ENCODE measurements at regions not wholly inside any gene's neighbourhood (a gene's known extent, or its start where the extent isn't known, plus 50 kb on each side); places are given as distances from the start of the nearest gene placed in this dataset.

DNA sequence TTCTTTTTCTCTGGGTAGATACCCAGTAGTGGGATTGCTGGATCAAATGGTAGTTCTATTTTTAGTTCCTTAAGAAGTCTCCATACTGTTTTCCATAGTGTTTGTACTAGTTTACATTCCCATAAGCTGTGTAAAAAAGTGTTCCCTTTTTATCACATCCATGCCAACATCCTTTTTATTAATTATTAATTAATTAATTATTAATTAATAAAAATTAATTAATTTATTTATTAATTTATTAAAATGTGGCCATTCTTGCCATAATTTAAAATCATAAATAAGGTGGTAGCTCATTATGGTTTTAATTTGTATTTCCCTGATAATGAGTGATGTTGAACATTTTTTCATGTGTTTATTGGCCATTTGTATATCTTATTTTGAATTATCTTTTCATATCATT, 173.9 kb upstream of the FOXN2 start:
- DNase-seq (ENCODE audit: low spot score): no peak

DNA sequence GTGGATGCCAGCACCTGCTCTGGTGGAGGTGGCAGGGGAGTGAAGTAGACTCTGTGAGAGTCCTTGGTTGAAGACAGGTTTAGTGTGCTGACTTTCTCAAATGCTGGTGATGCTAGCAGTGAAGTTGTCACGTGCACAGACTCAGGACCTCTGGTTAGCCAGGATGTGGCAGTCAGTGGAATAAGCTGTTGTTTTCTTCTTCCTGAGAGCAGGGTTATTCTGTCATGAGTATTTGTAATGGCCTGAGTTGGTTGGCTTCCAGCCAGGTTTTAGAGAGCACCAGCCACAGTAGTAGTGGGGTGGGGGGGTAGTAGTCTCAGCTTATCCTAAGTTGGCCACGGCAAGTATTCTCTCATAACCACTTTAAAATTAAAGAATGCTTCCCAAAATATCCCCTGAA, 169.7 kb upstream of the FOXN2 start:
- no peak for DNase-seq (ENCODE audit: low spot score)

- no peak for DNase-seq (ENCODE audit: low spot score)
Measured at GRCh38 chr2:48145845-48146452, 168.5 kb upstream of the FOXN2 start.

DNA sequence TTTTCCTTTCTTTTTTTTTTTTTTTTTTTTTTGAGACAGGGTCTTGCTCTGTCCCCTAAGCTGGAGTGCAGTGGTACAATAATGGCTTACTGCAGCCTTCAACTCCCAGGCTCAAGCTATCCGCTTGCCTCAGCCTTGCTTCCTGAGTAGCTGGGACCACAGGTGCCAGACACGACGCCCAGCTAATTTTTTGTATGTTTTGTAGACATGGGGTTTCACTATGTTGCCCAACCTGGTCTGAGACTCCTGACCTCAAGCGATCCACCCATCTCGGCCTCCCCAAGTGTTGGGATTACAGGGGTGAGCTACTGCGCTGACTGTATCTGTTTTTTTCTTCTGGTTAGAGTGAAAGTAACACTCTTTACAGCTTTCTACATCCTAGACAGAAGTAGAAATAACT, 167.9 kb upstream of the FOXN2 start:
- no peak for DNase-seq (ENCODE audit: low spot score)

DNA sequence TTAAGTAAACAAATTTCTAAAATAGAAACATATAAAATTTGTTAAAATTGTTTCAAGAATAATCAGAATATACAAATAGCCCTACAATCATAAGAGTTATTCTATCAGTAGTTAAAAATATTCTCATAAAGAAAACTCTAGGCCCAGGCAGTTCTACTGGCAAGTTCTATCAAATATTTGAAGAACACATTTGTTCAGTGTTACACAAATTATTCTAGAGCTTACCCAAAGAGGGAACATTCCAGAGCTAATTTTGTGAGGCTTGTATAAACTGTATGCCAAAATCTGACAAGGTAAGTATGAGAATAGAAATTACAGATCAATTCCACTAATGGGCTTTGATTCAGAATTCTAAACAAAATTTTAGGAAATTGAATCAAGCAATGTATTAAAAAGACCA, 166.8 kb upstream of the FOXN2 start:
- DNase-seq (ENCODE audit: low spot score): no peak

GRCh38 chr2:48148841-48149430, 165.5 kb upstream of the FOXN2 start:
- DNase-seq (ENCODE audit: low spot score): no peak

DNA sequence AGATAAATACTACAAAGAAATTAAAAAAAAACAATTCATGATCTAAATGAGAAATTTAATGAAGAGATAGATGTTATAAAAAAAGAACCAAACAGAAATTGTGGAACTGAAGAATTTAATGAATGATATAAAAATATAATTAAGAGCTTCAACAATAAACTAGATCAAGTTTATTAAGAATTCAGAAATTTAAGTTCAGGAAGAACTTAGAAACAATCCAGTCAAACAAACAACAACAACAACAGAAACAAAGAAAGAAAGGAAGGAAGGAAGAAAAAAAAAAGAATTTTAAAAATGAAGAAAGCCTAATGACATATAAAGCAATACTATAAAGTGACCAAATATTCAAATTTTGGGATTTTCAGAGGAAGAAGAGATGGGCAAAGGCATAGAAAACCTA, 157.3 kb upstream of the FOXN2 start:
- no peak for DNase-seq (ENCODE audit: low spot score)

- DNase-seq (ENCODE audit: low spot score): no peak
Measured at GRCh38 chr2:48161628-48162027, 152.9 kb upstream of the FOXN2 start.

DNA sequence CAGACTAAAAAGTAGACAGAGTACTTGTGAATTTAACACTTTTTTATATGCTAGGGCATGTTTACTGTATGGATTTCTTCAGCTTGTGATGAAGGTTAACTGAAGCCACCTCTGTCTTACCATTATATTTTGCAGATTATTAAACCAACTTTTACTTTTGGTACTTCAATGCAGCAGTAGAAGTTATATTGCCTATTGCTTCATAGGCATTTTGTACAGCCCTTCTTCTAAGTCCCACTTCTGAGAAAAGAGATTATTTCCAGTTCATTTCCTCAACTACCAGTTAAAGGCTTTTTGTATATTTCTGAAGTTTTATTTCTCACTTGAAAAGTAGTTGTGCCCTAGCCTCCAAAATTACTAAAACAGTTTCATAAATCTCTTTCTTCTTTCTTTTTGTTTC, 151.7 kb upstream of the FOXN2 start:
- no peak for DNase-seq (ENCODE audit: low spot score)

GRCh38 chr2:48165070-48165753, 149.3 kb upstream of the FOXN2 start:
- no peak for DNase-seq (ENCODE audit: low spot score)

- DNase-seq (ENCODE audit: low spot score): no peak
Measured at GRCh38 chr2:48169141-48169592, 145.3 kb upstream of the FOXN2 start.

GRCh38 chr2:48170281-48170680, 144.2 kb upstream of the FOXN2 start:
- DNase-seq (ENCODE audit: low spot score): no peak

DNA sequence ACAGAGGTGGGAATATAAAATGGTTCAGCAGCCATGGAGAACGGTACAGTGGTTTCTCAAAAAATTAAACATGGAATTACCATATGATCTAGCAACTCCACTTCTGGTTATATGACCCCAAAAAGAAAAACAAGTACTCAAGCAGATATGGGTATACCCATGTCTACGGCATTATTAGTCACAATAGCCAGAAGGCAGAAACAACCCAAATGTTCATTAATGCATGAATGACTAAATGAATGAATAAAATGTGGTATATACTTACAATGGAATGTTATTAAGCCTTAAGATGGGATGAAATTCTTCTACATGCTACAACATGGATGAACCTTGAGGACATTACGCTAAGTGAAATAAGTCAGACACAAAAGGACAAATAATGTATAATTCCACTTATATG, 141.3 kb upstream of the FOXN2 start:
- no peak for DNase-seq (ENCODE audit: low spot score)

GRCh38 chr2:48174503-48174902, 140.0 kb upstream of the FOXN2 start:
- no peak for DNase-seq (ENCODE audit: low spot score)

GRCh38 chr2:48175254-48175653, 139.2 kb upstream of the FOXN2 start:
- DNase-seq (ENCODE audit: low spot score): no peak

DNA sequence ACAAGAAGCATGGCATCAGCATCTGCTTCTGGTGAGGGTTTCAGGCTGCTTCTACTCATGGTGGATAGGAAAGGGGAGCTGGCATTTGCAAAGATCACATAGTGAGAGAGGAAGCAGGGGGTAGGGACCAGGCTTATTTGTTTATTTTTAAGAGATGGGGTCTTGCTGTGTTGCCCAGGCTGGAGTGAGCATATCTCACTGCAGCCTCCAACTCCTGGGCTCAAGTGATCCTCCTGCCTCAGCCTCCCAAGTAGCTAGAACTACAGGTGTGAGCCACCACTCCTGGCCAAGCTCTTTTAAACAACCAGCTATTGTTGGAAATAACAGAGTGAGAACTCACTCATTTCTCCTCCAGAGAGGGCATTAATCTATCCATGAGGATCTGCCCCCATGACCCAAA, 138.8 kb upstream of the FOXN2 start:
- DNase-seq (ENCODE audit: low spot score): no peak

DNA sequence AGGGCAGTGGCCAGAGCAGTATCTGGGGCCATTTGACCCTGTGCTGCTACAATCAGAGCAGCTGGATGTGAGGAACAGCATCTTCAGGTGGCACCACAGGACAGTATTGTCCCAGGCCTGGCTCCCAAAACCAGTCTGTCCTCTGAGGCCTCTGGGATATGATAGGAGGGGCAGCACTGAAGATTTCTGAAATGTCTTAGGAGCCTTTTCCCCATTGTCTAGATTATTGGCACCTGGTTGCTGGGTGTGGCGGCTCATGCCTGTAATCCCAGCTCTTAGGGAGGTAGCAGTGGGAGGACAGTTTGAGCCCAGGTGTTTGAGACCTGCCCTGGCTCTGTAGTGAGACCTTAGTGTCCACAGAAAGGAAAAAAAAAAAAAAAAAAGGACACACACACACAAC, 137.6 kb upstream of the FOXN2 start:
- no peak for DNase-seq (ENCODE audit: low spot score)

GRCh38 chr2:48178611-48179010, 135.9 kb upstream of the FOXN2 start:
- DNase-seq (ENCODE audit: low spot score): no peak

- DNase-seq (ENCODE audit: low spot score): no peak
Measured at GRCh38 chr2:48180557-48180956, 133.9 kb upstream of the FOXN2 start.

- no peak for DNase-seq (ENCODE audit: low spot score)
Measured at GRCh38 chr2:48183276-48183675, 131.2 kb upstream of the FOXN2 start.

DNA sequence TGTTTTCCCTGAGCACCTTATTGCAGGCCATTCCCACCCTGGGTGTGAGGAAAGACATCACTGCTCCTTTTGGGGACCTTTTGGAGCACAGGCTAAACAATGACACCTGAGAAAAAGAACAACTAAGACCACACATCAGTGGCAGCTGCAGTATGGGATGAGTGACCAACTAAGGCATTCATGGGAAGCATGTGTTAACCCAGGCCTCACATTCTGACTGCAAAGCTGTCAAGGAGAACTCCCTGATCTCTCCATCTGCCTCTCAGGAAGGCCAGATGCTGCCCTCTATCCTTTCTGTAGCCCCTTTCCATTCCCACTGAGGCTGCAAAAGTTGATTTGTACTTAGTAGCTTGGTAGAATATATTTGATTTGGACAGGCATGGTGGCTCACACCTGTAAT, 130.5 kb upstream of the FOXN2 start:
- DNase-seq (ENCODE audit: low spot score): no peak

DNA sequence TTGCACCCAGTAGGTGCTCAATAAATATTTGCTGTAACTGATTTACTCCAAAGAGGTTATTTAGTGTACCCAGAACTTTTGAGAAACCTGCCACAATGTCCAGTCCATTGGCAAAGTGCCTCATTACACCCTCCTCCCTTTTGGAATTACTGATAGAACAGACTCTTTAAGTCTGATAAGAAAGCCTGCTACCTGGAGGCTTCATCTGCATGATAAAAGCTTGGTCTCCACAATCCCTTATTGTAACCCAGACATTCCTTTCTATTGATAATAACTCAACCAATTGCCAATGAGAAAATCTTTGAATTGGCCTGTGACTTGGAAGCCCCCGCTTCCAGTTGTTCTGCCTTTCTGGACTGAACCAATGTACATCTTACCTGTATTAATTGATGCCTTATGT, 127.0 kb upstream of the FOXN2 start:
- DNase-seq (ENCODE audit: low spot score): no peak

DNA sequence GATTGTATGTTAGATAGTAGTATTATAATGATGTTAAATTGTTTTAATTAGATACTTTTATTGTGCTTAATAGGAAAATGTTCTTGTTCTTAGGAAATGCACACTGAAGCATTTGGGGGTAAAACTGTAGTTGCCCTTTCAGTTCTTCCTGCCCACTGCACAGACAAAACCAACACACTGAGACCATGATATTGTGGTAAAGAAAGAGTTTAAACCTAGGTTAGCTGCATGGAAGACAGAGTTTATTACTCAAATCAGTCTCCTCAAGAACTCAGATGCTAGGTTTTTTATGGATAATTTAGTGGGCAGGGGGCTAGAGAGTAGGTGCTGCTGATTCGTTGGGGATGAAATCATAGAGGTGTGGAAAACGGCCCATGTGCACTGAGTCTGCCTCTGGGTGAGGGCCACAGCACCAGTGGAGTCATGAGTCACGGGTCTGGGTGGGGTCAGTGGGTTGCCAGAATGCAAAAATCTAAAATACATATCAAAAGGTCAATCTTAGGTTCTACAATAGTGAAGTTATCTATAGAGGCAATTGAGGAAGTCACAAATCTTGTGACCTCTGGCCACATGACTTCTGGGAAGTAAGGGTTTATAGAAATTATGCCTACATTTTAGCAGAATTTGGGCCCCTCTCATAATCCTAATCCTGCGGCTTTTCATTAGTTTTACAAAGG, 124.8 kb upstream of the FOXN2 start:
- no peak for DNase-seq (ENCODE audit: low spot score)

All from Ammon's horn (tissue), 1 donor.